HG03066 (cell line): ENCODE measurements at regions not wholly inside any gene's neighbourhood (a gene's known extent, or its start where the extent isn't known, plus 50 kb on each side); places are given as distances from the start of the nearest gene placed in this dataset.

Experiments used
- ATAC-seq: cut with Tn5 transposase; IDR thresholded peaks from one replicate; pipeline ENCODE4 v1.9.1; 2021; ENCODE audit warnings: low read depth; ENCODE audit not compliant: unreplicated experiment

- no peak for ATAC-seq
Measured at GRCh38 chr17:77505181-77505639, 364.4 kb downstream of the SEC14L1 start.

DNA sequence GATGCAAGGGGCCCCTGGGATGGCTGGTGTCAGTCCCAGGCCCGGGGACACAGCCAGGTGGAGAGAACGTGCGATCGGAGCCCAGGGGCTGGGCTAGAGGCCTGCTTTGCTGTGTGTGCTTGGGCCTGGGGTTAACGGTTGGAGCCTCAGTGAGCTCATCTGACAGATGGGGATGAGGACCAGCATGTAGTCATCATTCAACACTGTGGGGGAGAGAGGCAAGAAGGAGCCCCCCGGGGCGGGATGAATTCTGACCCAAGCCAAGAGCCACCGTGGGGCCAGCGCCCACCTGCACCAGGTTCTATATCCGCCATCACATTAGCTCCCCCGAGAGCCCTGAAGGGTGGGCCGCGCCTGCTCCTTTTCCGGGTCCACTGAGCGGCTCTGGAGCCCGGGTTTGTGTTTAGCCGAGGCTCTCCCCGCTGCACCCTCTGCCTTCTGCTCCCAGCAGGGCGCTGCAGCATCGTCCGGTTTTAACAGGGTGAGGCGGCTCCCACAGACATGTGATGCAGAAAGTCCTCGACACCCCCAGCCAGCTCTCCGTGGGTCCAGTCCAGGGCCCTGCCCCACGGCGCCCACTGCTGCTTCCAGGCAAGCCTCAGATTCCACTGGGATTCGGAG lies 365.7 kb downstream of the SEC14L1 start:
- ATAC-seq, result no peak

GRCh38 chr17:77507111-77507885 lies 366.5 kb downstream of the SEC14L1 start:
- ATAC-seq, result no peak

DNA sequence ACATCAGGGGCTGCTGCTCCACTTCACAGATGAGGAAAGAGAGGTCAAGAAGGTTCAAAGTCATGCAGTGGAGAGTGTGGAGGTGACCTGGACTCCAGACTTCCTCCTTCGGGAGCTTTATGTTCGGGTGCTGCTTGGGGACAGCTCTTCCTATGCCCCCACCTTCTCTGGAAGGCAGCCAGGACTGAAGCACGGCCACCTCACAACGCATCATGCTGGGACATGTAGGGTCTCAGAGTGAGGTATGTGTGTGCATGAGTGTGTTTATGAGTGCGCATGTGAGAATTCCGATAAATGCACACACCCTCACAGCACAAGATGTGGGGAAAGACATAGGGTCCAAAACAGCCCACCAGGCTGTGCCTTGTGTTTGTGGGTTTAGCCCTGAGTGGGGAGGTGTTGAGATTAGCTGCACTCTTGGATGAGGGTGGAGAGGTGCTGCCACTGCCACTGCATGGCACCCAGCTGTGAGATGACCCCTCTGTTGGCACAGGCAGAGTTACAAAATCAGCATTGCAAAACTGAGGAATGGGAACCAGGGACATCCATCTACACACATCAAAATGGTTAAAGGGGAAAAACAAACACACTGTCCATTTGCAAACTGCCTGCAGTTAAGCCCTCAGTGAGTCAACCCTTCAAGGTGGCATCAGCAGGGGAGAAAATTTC lies 367.4 kb downstream of the SEC14L1 start:
- no peak for ATAC-seq

DNA sequence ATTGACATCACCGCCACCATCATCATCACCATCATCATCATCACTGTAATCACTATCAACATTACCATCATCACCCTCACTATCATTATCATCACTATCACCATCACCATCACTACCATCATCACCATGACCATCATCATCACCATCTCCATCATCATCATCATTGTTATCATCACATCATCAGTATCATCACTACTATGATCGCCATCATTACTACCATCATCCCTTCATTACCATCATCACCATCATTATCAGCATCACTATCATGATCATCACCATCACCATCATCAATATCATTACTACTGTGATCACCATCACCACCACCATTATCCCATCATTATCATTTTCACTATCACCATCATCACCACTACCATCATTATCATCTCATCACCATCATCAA lies 368.3 kb downstream of the SEC14L1 start:
- ATAC-seq, result no peak

- ATAC-seq, result no peak
Measured at GRCh38 chr17:77509599-77509998, 368.8 kb downstream of the SEC14L1 start.

DNA sequence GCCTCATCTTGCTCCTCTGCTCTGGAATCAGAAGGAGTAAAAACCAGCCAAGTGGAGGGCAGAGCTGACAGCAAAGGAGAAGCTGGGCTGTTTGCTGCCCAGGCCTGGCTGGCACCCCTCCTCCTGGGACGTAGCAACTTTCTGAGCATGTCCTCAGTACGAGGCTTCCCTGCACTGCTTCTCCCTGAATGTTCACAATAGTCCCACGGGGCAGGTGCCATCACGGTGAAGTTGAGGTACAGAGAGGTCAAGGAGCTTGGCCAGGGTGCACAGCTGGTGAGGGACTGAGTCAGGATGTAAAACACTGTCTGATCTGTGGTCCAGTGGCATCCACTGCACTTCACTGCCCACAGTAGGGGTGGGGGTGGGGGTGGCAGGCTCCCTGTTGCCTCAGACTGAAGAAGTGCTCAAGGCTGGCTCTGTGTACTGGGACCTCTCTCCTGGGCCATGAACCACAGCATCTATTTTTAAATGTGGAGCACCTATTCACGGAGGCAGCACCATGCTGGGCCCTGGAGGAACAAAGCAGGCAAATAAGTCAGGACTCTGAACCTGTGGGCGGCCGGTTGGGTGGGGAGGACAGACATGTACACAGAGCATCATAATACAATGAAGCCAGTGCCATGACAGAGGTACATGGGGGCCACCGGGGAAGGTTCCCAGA lies 369.5 kb downstream of the SEC14L1 start:
- no peak for ATAC-seq

DNA sequence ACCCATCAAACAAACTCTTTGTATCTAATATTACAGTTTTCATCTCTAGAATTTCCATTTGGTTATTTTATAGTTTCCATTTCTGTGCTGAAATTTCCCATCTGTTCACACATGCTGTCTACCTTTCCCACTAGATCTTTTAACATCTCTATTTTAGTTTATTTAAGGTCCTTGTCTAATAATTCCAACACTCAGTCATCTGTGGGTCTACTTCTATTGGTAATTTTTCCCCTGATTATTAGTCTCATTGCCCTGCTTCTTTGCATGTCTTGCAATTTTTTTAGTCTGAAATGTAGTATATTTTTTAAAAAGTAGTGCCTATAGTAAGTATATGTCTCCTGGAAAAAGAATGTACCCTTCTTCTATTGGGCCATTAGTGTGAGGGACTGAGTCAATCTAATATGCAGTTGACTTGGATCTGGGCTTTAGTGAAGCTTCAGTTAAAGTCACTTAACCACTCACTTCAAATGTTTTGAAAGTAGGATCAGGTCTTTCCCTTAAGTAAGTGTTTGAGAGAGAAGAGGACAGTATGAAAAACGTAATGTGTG lies 370.8 kb downstream of the SEC14L1 start:
- ATAC-seq, result no peak

GRCh38 chr17:77512062-77512946 lies 371.5 kb downstream of the SEC14L1 start:
- no peak for ATAC-seq

DNA sequence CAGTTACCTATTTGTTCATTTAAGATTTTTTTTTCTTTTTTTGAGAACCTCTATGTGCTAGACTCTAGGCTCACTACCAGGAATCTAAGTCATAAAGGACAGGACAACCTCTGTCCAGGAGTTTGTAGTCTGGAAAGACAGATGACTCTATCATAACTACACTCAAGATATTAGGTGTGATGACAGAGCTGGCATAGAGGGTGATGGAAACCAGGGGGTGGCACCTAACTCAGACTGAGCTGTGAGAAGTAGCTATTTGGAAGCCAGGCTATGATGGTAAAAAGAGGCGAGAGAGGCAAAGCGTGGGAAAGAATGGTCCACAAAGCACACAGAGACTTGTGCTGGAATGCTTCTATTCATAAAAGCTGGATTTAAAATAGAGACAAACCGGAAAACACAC lies 372.3 kb downstream of the SEC14L1 start:
- ATAC-seq, result no peak

DNA sequence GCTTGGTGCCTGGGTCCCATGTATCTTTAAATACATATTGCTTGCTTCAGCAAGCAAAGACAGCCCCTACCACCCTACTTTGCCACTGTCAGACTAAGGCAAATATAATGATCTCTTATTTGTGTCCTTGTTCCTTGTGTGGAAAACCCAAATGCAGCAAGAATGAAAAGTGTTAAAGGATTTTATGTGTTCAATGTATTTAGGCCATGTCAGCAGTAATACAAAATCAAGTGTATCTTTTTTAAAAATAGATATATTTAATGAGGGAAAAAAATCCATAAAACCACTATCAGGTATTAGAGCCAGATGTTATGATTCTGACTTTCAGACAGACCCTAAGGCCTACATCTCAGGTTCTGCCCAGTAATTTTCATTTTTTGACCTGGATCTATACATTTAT lies 374.5 kb downstream of the SEC14L1 start:
- no peak for ATAC-seq

DNA sequence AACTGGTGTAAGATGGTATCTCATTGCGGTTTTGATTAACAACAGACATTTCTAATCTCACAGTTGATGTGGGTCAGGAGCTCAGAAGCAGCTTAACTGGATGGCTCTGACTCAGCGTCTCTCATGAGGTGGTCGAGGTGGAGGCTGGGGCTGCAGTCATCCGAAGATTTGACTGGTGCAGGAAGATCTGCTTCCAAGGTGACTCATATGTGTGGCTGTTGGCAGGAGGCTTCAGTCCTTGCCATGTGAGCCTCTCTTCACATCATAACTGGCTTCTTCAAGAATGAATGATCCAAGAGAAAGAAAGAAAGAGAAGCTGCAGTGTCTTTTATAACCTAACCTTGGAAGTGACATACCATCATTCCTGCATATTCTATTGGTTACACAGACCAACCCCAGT lies 376.1 kb downstream of the SEC14L1 start:
- ATAC-seq, result no peak

DNA sequence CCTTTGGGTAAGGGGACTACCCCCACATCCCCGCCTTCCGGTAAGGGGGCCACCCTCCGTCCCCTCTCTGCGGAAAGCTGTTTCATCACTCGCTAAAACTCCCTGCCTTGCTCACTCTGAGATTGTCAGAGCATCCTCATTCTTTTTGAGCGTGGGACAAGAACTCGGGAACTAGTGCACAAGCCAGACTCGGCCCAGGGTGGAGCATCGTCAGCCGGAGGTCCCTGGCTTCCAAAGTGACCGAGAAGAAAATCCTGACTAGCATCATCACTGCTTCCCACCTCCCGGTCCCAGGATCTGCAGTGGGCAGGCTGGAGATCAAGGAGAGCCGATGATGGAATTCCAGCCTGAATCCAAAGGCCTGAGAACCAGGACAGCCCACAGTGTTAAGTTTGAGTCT lies 380.3 kb downstream of the SEC14L1 start:
- no peak for ATAC-seq

- no peak for ATAC-seq
Measured at GRCh38 chr17:77523540-77523939, 382.8 kb downstream of the SEC14L1 start.

DNA sequence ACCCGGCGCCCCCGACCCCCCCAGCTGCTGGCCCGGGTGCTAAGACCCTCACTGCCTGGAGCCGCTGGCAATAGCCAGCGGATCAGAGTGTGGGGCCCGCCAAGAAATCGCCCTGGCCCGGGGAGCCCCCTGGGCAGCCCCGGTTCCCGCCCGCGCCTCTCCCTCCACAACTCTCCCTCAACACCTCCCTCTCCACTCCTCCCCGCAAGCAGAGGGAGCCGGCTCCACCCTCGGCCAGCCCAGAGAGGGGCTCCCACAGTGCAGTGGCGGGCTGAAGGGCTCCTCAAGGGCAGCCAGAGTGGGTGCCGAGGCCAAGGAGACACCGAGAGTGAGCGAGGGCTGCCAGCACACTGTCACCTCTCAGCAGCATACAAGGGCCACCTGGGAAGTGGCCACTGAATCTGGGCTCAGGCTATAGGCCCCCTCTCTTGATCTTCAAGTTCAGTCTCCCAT lies 385.5 kb downstream of the SEC14L1 start:
- ATAC-seq, result no peak

DNA sequence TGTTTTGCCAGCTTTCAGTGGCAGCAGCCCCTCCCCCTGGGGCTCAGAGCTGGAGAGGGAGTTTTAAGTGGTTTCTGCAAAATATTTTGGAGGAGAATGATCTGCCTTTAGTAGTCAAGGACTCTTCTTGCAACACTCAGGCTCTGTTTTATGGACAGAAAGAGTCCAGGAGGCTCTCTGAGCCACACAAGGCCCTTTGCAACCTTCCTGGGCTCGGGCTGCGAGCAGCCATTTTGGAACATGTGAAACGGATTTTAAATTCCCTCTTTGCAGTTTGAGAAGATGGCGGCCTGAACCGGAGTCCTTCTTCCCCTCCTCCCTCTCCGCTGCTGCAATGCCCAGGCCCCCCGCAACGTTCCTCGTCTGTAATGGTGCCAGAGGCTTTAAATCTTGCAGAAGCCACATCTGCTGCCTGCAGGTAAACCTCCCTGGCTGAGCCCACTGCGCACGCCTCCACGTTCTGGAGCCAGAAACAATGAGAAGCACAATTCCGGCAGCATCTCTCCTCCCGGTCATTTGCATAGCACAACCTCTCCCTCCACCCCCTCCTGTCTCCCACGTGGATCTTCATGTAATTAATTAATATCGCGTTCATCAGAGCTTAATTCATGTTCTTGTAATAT lies 386.1 kb downstream of the SEC14L1 start:
- ATAC-seq, result no peak

DNA sequence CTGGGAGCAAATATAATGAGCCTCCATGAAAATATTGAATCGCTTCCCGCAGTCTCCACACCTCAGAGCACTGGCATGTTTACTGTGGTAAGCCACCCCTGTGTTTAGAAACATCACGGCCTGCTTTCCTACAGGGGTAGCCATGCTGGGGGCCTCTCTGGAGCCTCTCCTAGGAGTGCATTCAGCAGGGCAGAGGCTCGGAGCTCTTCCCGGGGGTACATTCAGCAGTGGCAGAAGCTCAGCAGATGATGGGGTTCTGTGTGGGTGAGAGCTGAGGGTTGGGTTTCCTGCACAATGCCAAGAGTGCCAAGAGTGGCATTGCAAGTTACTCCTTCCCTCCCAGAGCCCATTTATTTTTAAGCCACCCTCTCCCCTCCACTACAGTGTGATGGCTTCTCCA lies 386.6 kb downstream of the SEC14L1 start:
- no peak for ATAC-seq

DNA sequence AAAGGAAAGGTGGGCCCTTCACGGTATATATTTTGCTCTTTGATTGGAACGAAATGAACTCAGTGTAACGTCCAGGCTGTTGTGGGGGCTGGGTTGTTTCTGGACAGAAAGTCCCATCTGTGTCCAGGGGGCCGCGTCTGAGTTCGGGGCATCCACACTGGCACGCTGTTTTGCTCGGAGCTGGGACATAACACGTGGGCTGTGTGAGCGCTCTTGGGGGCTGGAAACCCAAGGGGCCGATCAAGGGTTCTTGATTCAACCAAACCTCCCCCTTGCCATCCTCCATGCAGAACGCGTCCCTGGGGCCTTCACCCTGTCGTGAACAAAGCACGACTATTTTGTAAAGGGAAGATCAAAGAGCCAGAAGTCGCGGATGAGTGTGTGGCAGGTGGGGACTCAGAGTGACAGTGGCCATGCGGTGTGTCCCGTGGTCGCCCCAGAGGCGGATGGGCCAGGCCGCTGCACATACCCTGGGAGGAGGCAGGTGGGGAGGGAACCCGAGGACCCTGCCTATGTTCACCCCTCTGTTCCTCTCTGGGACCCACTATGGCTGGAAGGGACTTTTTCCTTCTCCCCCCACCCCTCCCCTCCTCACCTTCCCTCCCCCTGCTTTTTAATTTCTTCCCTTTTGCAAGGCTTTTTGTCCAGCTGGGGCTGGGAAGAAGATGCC lies 387.2 kb downstream of the SEC14L1 start:
- no peak for ATAC-seq
